GM12892 (cell line): ENCODE measurements at regions not wholly inside any gene's neighbourhood (a gene's known extent, or its start where the extent isn't known, plus 50 kb on each side); places are given as distances from the start of the nearest gene placed in this dataset.

Experiments used
- POLR2A ChIP-seq: IDR thresholded peaks from 2 replicates; pipeline ENCODE4 v1.6.1; 2011; ENCODE audit warnings: low read depth, low read length, control low read depth
- POLR2AphosphoS5 ChIP-seq: IDR thresholded peaks from 2 replicates; pipeline ENCODE4 v1.6.1; 2011; ENCODE audit warnings: low read depth, low read length, control low read depth

GRCh38 chr5:141779503-141779973, 97.5 kb upstream of the ARAP3 start:
- no peak for TF ChIP-seq POLR2A
- TF ChIP-seq POLR2AphosphoS5 = no peak
